GM19438 (cell line): ENCODE measurements at regions not wholly inside any gene's neighbourhood (a gene's known extent, or its start where the extent isn't known, plus 50 kb on each side); places are given as distances from the start of the nearest gene placed in this dataset.
"Not testable (repeated sequence)": the region's sequence is repeated elsewhere in the genome, so short reads cannot be mapped to it uniquely, and the experiment has no call there.

Experiments
- ATAC-seq: cut with Tn5 transposase; IDR thresholded peaks from one replicate; pipeline ENCODE4 v1.9.1; 2021; ENCODE audit warnings: low read depth; ENCODE audit not compliant: unreplicated experiment

DNA sequence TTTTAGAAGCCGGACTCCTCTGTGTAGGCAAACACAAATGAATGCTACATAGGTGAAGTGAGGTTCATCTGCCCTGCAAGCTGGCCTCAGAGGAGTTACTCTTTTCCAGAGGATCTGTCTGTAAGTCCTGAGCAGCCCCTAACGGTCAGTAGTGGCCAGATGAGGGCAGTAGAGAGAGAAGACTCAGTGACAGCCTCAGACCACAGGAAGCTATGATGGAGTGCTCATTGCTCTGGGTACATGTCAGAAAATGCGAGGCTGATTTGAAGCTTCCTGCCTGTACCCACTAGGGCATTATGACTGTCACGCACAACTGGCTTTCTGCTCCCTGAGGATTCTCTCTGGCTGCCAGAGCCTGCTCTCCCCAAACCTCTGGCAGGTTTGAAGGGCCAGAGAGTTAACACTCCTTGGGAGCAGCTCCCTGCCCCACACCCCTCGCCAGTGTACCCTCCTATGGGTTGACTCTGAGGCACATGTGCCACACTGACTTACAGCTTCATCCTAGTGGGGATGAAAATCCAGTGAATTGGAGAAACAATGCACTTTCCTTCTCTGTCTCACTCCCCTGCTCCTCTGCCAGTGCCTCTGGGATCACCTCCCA is 141.5 kb downstream of the GABRG2 start:
- peak; percentile 94 for ATAC-seq

DNA sequence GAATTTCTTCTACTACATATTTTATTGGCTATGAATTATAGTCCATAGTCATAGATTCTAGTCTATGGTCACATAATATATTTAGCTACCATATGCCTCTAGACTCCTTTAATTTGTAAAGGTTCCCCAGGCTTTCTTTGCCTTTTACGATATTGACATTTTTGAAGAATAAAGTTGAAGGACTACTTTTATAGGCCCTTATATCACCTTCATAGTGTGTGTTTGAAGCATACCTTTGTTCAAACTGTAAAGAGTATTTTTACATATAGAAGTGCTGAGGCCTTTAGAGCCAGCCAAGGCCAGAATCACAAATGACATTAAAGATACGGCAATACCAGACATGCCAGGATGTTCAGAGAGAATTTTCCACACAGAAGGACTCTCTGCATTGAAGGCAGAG is 147.0 kb downstream of the GABRG2 start:
- no peak for ATAC-seq

DNA sequence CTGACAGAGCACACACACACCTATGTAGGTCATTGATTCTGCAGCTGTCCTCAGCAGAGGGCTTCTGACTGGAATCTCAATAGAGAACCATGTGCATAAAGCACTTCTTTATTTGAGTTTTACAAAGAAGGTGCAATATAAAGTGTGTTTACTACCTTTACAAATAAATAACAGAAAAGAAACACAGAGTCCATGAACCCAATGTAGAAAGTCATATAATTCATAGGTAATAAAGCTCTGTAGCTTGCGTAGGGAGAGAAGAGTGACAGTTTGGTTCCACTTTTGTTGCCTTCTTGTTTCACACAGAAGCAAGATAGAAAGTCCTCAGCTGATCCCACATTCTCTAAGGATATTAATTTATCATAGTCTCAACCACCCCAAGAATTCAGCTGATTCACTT is 149.5 kb downstream of the GABRG2 start:
- no peak for ATAC-seq

DNA sequence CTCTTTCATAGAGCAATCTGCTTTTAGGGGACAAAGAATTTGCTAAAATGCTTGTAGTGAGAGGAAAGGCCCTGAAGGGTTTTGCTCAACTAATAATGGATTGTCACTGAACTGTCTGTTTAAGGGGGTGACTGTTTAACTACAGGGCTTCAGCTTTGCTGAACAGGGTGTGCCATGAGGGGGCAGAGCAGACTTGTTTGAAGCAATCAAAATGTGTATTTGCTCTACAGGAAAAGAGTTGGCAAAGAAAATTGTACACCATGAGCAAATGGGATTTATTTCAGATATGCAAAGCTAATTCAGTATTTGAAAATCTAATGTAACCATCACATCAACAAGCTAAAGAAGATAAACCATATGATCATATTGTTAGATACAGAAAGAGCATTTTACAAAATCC is 154.3 kb downstream of the GABRG2 start:
- ATAC-seq: no peak

DNA sequence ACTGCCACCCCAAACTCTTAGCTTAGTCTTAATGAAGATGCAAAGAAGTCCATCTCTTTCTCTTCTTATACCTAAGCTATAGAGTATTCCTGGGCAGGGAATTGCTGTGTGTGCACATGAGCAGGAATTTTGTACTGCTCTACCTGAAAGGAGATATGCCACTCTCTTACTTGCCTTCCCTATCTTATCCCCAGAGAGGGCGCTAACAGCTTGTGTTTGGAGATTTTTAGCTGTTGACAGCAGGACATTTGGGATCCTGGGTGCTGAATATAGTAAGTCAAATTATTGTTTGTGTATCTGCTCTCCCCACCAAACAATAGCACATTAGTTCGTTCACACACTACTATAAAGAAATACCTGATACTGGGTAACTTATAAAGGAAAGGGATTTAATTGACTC is 159.5 kb downstream of the GABRG2 start:
- ATAC-seq: no peak

DNA sequence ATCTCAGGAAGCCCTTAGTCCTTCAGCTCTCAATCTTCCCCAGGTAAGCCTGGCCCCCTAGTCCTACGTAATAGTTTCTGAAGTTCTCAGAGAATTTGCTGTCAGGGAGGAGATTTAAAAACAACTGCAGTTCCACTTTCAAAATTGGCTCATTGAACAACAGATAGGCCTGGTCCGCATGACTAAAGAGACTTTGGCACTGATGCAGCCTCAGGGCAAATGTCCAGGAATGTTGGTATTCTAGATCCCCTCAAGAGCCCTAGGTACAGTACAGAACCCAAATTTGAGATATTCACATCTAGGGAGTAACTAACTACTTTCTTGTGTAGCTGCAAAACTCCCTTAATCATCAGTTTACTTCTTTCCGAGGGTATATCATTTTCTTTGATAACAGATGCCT is 162.8 kb downstream of the GABRG2 start:
- no peak for ATAC-seq

DNA sequence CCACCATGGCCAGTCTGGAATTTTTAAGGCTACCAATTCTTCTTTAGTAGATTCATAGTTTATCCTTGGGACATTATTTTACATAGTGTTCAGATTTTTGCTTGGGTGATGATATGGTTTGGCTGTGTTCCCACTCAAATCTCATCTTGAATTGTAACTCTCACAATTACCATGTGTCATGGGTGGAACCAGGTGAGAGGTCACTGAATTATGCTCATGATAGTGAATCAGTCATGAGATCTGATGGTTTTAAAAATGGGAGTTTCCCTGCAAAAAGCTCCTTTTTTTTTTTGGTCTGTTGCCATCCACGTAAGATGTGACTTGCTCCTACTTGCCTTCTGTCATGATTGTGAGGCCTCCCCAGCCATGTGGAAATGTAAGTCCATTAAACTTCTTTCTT is 163.9 kb downstream of the GABRG2 start:
- no peak for ATAC-seq

DNA sequence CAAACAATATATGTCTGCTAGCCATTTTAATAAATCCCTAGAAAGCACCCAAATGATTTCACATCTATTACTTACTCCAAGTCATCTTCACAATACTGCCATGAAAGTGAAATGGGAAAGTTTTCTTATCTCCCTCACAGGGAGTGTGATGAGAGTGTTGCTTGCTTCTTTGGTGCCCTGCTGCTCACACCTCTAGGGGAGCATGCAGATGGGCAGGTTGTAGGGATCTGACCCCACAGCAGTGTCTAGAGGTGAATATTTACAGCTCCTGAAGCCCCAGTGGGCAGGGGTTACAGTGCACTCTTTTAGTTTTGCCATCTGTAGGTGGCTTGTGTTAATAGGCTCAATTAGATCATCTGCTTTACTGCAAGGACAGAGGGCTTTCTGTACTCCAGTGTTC is 173.2 kb downstream of the GABRG2 start:
- no peak for ATAC-seq

DNA sequence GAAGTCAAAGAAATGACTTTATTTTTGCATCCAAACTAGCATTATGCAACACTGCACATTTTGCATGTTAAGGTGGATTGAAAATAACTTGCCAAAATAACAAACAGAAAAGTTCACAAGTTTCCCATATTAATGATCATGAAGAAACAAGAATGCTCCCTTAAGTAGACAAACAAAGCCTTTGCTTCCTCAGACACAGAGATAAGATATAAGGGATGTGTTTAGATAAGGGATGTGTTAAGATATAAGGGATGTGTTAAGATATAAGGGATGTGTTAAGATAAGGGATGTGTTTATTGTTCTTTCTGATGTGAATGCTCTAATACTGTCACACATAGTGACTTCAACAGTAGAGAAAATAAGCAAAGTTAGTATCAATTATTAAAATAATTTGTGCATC is 174.8 kb downstream of the GABRG2 start:
- ATAC-seq: no peak

DNA sequence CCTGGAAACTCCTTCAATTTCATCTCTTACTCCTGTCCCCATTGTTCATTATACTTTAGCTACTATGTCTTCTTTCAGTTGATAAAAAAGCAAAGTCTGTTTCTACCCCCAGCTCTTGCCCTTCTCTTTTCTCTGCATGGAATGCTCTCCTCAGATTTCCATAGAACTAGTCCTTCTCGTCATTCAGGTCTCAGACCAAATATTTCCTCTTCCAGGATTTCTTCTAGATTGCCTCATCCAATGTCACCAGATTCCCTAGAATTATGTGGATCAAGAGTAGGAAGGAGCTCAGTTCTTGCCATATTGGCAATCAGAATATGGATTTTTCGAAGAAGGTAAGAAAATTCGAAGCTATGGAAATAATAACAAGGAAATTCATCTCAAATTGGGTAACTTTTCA is 176.1 kb downstream of the GABRG2 start:
- no peak for ATAC-seq

DNA sequence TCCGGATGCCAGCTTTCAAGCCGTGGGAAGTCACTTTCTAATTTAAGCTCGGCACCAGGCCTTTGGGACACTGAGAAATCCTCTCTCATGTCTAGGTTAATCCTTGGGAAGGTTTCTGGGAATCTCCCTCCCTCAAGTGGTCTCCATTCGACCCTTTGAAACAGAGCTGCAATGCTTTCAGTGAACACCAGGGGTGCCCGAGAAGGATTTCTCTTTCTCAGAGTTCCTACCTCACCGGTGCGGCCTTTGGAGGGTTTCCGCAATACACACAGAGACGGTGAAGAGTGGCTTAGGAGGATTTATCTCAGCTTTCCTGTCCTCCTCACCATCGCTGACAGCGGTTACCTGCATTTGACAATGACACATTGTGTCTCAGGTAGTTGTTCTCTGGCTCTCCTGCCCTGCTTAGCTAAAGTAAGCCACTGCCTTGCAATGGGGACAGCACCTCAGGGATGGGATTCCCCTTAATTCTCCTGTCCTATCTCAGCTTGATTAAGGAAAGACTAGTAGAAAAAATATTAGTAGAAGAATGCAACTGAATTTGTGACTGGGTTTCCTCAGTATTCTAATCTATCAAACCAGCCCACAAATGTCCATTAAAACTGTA is 180.6 kb downstream of the GABRG2 start:
- no peak for ATAC-seq

DNA sequence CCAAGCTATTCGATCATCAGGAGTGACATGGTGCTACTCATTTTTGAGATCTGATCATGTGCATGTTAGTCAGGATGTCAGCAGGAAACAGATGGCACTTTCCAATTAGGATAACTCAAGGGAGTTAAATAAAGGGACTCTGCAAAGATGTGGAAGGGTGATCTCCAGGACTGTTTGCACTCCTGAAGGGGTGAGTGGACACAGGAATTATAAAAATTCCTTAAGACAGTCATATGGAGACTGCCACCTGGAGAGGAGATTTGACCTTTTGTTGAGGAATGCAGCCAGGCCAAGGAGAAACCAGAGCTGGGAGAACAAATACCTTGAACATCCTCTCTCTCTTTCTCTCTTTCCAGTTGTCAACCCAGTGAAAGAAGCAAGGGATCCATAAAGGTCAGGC is 189.1 kb downstream of the GABRG2 start:
- no peak for ATAC-seq

DNA sequence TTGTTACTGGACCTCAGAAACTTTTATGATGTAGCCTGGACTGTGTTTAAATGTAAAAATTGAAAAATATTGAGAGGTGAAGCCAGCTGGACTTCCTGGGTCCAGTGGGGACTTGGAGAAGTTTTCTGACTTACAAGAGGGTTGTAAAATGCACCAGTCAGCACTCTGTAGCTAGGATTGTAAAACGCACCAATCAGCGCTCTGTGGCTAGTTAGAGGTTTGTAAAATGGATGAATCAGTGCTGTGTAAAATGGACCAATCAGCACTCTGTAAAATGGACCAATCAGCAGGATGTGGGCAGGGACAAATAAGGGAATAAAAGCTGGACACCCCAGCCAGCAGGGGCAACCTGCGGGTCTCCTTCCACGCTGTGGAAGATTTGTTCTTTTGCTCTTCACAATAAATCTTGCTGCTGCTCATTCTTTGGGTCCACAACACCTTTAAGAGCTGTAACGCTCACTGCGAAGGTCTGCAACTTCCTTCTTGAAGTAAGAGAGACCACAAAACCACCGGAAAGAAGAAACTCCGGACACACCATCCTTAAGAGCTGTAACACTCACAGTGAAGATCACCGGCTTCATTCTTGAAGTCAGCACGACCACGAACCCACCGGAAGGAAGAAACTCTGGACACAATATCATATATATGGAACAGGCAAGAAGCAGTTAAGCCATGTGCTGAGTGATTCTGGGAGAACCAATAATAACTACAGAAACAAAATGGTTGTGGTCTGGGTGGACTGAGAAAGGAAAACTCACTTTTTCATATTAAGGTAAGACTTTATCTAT is 201.3 kb downstream of the GABRG2 start:
- peak; percentile 73 for ATAC-seq

DNA sequence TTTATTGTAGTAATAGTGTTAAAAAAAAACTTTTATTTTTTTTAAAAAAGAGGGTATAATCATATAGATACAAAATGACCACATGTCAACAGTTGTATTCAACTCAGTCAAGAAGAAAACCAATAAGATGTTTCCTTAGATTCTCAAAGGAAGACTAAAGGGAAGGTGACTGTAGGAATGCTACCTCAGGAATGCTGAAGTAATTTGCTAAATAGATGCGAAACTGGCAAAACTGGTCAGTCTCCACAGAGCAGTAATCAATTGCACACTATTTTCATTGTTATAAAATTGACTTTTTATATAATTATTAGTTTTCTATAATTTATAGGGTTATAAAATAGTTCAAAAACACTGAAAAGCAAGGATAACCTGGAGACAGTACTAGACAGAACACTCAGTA is 204.8 kb downstream of the GABRG2 start:
- no peak for ATAC-seq

DNA sequence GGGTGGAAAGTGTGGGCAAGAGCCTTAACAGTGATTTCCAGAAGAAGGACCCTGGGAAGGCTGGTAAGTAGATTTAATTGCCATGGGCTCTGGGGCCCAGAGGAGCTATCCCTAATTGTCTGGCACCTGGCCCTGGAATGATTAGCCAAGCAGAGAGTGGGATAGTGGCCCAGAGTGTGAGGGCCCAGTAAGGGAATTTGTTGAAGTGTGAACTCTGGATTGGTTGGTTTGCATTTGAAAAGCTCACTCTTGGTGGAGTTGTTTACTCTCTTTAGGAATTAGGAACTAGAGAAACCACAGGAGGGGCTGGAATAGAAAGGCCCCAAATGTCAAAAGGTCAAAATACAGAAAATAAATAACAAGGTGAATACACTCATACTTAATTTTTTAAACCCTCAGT is 207.1 kb downstream of the GABRG2 start:
- no peak for ATAC-seq

DNA sequence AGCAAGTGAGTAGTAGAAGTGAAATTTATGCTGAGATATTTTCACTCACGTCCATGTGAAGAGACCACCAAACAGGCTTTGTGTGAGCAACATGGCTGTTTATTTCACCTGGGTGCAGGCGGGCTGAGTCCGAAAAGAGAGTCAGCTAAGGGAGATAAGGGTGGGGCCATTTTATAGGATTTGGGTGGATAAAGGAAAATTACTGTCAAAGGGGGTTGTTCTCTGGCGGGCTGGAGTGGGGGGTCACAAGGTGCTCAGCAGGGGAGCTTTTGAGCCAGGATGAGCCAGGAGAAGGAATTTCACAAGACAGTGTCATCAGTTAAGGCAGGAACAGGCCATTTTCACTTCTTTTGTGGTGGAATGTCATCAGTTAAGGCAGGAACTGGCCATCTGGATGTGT is 207.8 kb downstream of the GABRG2 start:
- not testable (repeated sequence) for ATAC-seq

DNA sequence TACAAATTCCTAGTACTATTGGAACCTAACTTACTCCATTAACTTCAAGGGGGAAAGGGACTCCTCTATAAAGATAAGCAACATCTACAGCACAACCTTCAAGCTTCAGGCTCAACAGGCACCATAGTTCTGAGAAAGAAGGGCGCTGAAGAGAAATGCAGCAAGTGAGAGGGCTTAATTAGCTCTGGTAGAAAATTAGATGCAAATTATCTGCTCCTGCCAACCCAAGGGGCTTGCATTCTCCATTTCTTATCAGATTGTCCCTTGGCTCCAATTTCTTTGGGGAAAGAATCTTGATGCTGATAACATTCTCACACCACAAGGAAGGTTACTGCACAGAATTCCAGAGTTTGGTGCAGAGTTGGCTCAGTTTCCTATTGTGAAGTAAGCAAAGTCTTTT is 214.6 kb downstream of the GABRG2 start:
- no peak for ATAC-seq

DNA sequence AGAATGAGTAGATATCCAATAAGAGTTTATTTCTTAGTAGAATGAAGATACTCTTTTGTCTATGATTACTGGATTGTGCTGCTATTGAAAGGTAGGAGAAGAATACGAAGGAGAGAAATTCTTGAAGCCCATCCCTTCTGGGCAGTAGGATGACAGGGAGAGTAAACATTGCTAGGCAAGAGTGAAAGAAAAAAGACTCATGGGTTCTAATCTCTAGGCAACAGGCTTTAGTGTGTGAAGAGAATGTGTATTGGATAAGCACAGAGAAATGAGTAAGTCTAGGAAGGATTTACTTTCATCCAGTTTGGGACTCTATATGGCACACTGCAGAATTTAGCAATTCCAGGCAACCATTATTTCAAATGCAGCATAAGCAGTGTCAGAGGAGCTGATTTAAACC is 216.0 kb downstream of the GABRG2 start:
- no peak for ATAC-seq

DNA sequence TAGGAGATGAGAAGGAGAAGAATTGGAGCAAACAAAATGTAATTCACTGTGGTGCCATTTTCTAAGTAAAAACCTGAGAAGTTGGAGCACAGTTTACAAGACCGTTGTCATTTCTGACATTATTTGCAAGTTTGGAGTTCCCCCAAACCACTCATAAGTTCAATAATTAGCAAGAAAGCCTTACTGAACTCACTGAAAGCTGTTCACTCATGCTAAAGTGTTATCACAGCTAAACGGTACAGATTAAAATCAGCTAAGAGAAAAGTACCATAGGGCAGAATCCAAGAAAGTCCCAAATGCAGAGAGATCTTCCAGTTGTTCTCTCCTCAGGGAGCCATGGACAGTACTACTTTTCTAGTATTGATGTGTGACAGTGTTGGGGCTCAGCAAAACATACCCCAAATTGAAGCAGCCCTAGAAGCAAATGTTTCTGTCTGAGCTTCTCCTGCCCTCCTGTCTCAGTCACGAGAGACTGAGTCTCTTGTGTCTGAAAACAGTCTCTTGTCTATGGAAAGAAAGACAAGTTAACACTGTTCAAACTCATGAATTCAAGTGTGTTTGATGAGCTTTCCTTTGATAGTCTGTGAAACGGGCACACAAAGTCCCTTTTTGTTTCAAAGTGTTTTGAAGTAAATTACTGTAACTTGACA is 221.2 kb downstream of the GABRG2 start:
- ATAC-seq: no peak

DNA sequence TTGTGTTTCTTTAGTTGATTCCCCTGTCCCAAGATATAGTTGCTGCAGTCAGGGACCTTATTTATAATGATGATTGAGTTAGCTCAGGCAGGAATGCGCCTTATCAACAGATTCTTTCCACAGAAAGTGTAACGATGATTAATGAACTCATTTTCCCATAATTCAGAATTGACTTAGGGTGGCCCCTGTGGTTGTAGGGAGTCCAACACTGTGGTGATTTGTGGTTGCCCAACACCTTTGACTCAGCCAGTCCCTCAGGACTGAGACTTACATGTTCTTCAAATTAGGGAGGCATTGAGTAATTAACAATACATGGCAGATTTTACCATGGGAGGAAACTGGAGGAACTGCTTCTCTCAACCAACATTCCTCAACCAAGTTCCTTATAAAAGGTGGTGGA is 221.9 kb downstream of the GABRG2 start:
- no peak for ATAC-seq

DNA sequence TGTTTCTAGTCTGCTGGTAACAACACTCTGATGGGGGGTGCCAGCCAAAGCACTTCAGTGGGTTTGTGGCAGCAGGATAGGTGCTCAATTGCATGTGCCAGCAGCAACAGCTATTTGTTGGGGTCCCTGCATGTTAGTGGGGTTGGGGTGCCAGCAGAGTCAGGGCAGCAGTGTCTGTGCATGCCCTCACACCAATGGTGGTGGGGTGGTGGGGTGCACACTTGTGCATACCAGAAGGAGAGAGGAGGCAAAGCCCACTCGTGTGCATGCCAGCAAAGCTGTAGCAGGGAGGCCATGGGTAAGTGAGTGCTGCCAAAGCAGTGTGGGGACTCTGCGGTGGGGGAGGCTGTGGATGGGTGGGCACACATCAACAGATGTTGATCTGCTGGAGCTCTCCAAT is 232.2 kb downstream of the GABRG2 start:
- no peak for ATAC-seq

DNA sequence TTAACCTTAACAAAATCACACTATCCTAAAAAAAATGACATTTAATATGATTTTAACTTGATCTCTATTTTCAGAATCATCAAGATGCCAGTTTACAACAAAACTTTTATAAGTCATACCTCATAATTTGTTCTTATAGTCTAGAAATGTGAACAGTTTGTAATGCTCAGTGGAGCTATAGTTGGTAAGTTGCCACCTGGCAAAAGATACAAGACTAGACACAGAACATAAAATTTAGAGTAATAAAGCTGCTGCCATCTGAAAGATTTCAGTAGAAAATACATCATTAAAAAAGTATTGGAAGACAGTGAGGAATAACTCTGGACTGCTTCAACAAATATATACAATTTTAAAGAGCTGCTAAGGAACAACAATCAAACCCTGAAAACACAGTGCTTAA is 233.8 kb downstream of the GABRG2 start:
- ATAC-seq: no peak
